ENCODE measurements at regions not wholly inside any gene's neighbourhood (a gene's known extent, or its start where the extent isn't known, plus 50 kb on each side); places are given as distances from the start of the nearest gene placed in this dataset.

- no peak for TF ChIP-seq REST (IDR thresholded peaks at IDR 0.05; ENCODE audit: low read depth)
- TF ChIP-seq ZBTB7A (IDR thresholded peaks at IDR 0.05; ENCODE audit: low read depth) = no peak
- no peak for TF ChIP-seq NFIC (IDR thresholded peaks at IDR 0.05)
- no peak for TF ChIP-seq TEAD4 (IDR thresholded peaks at IDR 0.05)
- TF ChIP-seq TCF12 (IDR thresholded peaks at IDR 0.05; ENCODE audit: low read depth) = no peak
- TF ChIP-seq CREB1 (IDR thresholded peaks at IDR 0.05; ENCODE audit: low read depth) = no peak
- TF ChIP-seq EGR1 (IDR thresholded peaks at IDR 0.05) = no peak
- no peak for TF ChIP-seq MAX (IDR thresholded peaks at IDR 0.05)
- no peak for TF ChIP-seq CEBPB (IDR thresholded peaks at IDR 0.05)
- TF ChIP-seq USF1 (IDR thresholded peaks at IDR 0.05) = no peak
- no peak for TF ChIP-seq FOXM1 (IDR thresholded peaks at IDR 0.05; ENCODE audit: borderline replicate concordance, low read depth)
- TF ChIP-seq YY1 (IDR thresholded peaks at IDR 0.05; ENCODE audit: low read depth) = no peak
- no peak for TF ChIP-seq TAF1 (IDR thresholded peaks at IDR 0.05; ENCODE audit: low read depth)
- TF ChIP-seq RAD21 (IDR thresholded peaks at IDR 0.05; ENCODE audit: low read depth) = no peak
- no peak for TF ChIP-seq EP300 (IDR thresholded peaks at IDR 0.05; ENCODE audit: borderline replicate concordance)
Measured at GRCh38 chr7:52539414-52539813, 496.0 kb upstream of the POM121L12 start.

GRCh38 chr7:52537051-52537450, 498.4 kb upstream of the POM121L12 start:
- TF ChIP-seq ZBTB7A (IDR thresholded peaks at IDR 0.05; ENCODE audit: low read depth) = no peak
- TF ChIP-seq CREB1 (IDR thresholded peaks at IDR 0.05; ENCODE audit: low read depth) = no peak
- TF ChIP-seq EP300 (IDR thresholded peaks at IDR 0.05; ENCODE audit: borderline replicate concordance) = no peak
- no peak for TF ChIP-seq MAX (IDR thresholded peaks at IDR 0.05)
- no peak for TF ChIP-seq YY1 (IDR thresholded peaks at IDR 0.05; ENCODE audit: low read depth)
- no peak for TF ChIP-seq REST (IDR thresholded peaks at IDR 0.05; ENCODE audit: low read depth)

- no peak for TF ChIP-seq TEAD4 (IDR thresholded peaks at IDR 0.05)
- TF ChIP-seq ZBTB7A (IDR thresholded peaks at IDR 0.05; ENCODE audit: low read depth) = no peak
- no peak for TF ChIP-seq YY1 (IDR thresholded peaks at IDR 0.05; ENCODE audit: low read depth)
- no peak for TF ChIP-seq EP300 (IDR thresholded peaks at IDR 0.05; ENCODE audit: borderline replicate concordance)
Measured at GRCh38 chr7:52525772-52526341, 509.6 kb upstream of the POM121L12 start.

- TF ChIP-seq EP300 (IDR thresholded peaks at IDR 0.05; ENCODE audit: borderline replicate concordance) (no peak), REST (IDR thresholded peaks at IDR 0.05; ENCODE audit: low read depth) (no peak), CEBPB (IDR thresholded peaks at IDR 0.05) (no peak)
Measured at GRCh38 chr7:52518869-52519268, 516.6 kb upstream of the POM121L12 start.

GRCh38 chr7:52512656-52513055, 522.8 kb upstream of the POM121L12 start:
- TF ChIP-seq TAF1 (IDR thresholded peaks at IDR 0.05; ENCODE audit: low read depth) (no peak), REST (IDR thresholded peaks at IDR 0.05; ENCODE audit: low read depth) (no peak), YY1 (IDR thresholded peaks at IDR 0.05; ENCODE audit: low read depth) (no peak), MAX (IDR thresholded peaks at IDR 0.05) (no peak), EGR1 (IDR thresholded peaks at IDR 0.05) (no peak), CEBPB (IDR thresholded peaks at IDR 0.05) (no peak), CREB1 (IDR thresholded peaks at IDR 0.05; ENCODE audit: low read depth) (no peak), RAD21 (IDR thresholded peaks at IDR 0.05; ENCODE audit: low read depth) (no peak), NFIC (IDR thresholded peaks at IDR 0.05) (no peak)

Data from Ishikawa (cell line).